SK-N-MC (cell line): ENCODE measurements at regions not wholly inside any gene's neighbourhood (a gene's known extent, or its start where the extent isn't known, plus 50 kb on each side); places are given as distances from the start of the nearest gene placed in this dataset.

Experiments used
- EZH2 ChIP-seq: fragments of 200-600 bp; sonication (generic); IDR thresholded peaks from one replicate; pipeline ENCODE4 v1.6.1; 2017; ENCODE audit warnings: antibody characterized with exemption
- FOXP2 ChIP-seq: optimal IDR thresholded peaks from 2 replicates; pipeline ENCODE3; 2011; ENCODE audit warnings: mild to moderate bottlenecking, moderate library complexity; ENCODE audit not compliant: insufficient read depth; ENCODE audit errors: extremely low read length, control extremely low read depth
- POLR2AphosphoS5 ChIP-seq: IDR thresholded peaks from 2 replicates; pipeline ENCODE4 v1.6.1; 2012; ENCODE audit warnings: mild to moderate bottlenecking, low read depth, low read length, borderline replicate concordance

- TF ChIP-seq EZH2 (no peak), POLR2AphosphoS5 (no peak), FOXP2 (no peak)
Measured at GRCh38 chr13:97122381-97122996, 99.6 kb upstream of the MBNL2 start.
